C4-2B (cell line): ENCODE measurements at regions not wholly inside any gene's neighbourhood (a gene's known extent, or its start where the extent isn't known, plus 50 kb on each side); places are given as distances from the start of the nearest gene placed in this dataset.

Experiments
- ZFX ChIP-seq: fragments of 450-650 bp; IDR thresholded peaks from 2 replicates; pipeline ENCODE4 v1.6.1; 2017
- TF ChIP-seq, protein P1 (sequence below): fragments of 450-650 bp; conservative IDR thresholded peaks from 2 replicates; pipeline ENCODE4 v1.5.1; 2017; ENCODE audit warnings: mild to moderate bottlenecking

DNA sequence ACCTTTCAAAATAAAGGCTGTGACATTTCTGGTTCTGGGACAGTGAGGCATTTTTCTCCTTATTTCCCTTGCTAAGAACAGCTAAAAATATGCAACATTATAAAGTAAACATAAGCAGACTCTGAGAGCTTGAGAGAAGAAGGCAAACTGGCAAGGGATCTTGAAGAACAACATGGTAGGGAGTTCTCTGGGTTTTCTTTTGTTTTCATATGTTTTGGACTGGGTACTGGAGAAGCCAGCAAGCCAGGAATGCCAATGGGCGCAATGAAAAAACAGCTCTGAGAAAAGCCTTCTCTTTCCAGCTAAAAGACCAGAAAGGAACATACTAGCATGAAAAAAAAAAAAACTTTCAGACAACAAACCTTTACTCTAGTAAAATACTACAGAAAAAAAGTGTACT is 351.4 kb upstream of the HS6ST1 start:
- TF ChIP-seq, protein P1, sequence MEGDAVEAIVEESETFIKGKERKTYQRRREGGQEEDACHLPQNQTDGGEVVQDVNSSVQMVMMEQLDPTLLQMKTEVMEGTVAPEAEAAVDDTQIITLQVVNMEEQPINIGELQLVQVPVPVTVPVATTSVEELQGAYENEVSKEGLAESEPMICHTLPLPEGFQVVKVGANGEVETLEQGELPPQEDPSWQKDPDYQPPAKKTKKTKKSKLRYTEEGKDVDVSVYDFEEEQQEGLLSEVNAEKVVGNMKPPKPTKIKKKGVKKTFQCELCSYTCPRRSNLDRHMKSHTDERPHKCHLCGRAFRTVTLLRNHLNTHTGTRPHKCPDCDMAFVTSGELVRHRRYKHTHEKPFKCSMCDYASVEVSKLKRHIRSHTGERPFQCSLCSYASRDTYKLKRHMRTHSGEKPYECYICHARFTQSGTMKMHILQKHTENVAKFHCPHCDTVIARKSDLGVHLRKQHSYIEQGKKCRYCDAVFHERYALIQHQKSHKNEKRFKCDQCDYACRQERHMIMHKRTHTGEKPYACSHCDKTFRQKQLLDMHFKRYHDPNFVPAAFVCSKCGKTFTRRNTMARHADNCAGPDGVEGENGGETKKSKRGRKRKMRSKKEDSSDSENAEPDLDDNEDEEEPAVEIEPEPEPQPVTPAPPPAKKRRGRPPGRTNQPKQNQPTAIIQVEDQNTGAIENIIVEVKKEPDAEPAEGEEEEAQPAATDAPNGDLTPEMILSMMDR = no peak
- no peak for TF ChIP-seq ZFX
